Immature natural killer cell (primary cell): ENCODE measurements at regions not wholly inside any gene's neighbourhood (a gene's known extent, or its start where the extent isn't known, plus 50 kb on each side); places are given as distances from the start of the nearest gene placed in this dataset.

Source experiments
- DNase-seq, 3 donors: peaks; one replicate each; pipeline ENCODE4 v3.0.0; 2022; ENCODE audit warnings: mixed read lengths in 1 of 3
- H3K27ac Mint-ChIP-seq, 6 donors: one replicate each; pipeline ENCODE4 v1.8.0; 2020; ENCODE audit warnings: mixed read lengths in 6 of 6, mild to moderate bottlenecking in 5 of 6, inconsistent platforms in 4 of 6, moderate library complexity in 3 of 6
- H3K27me3 Mint-ChIP-seq, 3 donors: one replicate each; pipeline ENCODE4 v1.8.0; 2020 to 2021; ENCODE audit warnings: low read depth in 3 of 3, mild to moderate bottlenecking in 3 of 3, mixed read lengths in 3 of 3, moderate library complexity in 3 of 3, inconsistent platforms in 1 of 3
- H3K36me3 Mint-ChIP-seq, 3 donors: one replicate each; pipeline ENCODE4 v1.8.0; 2020; ENCODE audit warnings: mixed read lengths in 3 of 3, inconsistent platforms in 2 of 3, mild to moderate bottlenecking in 2 of 3
- H3K4me1 Mint-ChIP-seq, 2 donors: one replicate each; pipeline ENCODE4 v1.8.0; 2020; ENCODE audit warnings: inconsistent platforms in 2 of 2, mild to moderate bottlenecking in 2 of 2, mixed read lengths in 2 of 2, moderate library complexity in 1 of 2
- H3K4me3 Mint-ChIP-seq, 5 donors: one replicate each; pipeline ENCODE4 v1.8.0; 2020; ENCODE audit warnings: mild to moderate bottlenecking in 5 of 5, mixed read lengths in 5 of 5, inconsistent platforms in 3 of 5, moderate library complexity in 3 of 5
- H3K9me3 Mint-ChIP-seq, 6 donors: one replicate each; pipeline ENCODE4 v1.8.0; 2020; ENCODE audit warnings: mild to moderate bottlenecking in 6 of 6, mixed read lengths in 6 of 6, inconsistent platforms in 4 of 6, moderate library complexity in 3 of 6

DNA sequence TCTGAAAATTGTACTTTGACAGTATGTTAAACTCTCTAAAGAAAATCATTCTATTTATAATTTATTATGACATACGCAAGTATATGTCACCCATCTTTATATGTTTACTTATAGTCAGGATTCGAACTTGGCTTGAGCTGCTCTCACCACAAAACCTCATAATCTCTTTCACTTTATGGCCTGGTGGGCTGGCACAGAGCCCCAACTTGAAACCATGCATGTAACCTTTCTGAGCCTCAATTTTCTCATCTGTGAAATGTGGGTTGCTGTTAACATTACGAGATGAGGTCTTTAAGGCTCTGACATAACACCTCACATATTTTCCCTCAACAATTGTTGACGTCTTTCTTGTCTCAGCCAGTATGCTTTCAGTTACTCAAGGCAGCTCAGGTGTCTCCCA, 69.4 kb upstream of the PFN2 start:
- Mint-ChIP-seq H3K4me3 (no peak overlapping the region), H3K27ac (no peak overlapping the region), H3K27me3 (peaks cover 1 to 10% (median 3%) of the 10 kb centered on the region in 3 donors), H3K4me1 (no peaks in the 10 kb centered on the region), H3K36me3 (no peaks in the 10 kb centered on the region), H3K9me3 (peaks cover 0 to 15% (median 7%) of the 10 kb centered on the region in 6 donors)
- no peak for DNase-seq

GRCh38 chr3:150038830-150039229, 68.1 kb upstream of the PFN2 start:
- Mint-ChIP-seq H3K4me1 (no peaks in the 10 kb centered on the region), H3K9me3 (peaks cover 0 to 15% (median 6%) of the 10 kb centered on the region in 6 donors), H3K4me3 (no peak overlapping the region), H3K27ac (no peak overlapping the region), H3K36me3 (no peaks in the 10 kb centered on the region), H3K27me3 (peaks cover 3 to 4% (median 4%) of the 10 kb centered on the region in 3 donors)
- DNase-seq = no peak

DNA sequence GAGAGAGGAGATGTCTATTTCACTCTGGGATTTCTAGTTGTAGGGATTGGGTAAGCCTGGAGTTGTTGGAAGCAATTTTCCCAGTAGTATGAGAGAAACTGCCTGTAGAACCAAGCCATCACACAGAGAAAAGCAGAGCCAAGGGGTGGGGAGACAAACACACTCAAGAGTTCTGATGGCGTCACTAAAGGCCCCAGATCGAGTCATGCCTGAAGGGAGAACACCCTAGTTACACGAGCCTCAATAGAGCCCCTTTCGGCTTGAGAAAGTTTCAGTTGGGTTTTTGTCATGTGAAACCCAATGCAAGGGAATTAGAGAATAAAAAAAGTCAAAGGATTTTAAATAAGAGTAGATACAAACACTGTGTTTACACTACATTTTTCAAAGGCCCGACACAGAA, 66.1 kb upstream of the PFN2 start:
- Mint-ChIP-seq H3K4me1 (no peaks in the 10 kb centered on the region), H3K4me3 (no peak overlapping the region), H3K9me3 (peaks cover 0 to 10% (median 4%) of the 10 kb centered on the region in 6 donors), H3K27ac (no peak overlapping the region), H3K36me3 (no peaks in the 10 kb centered on the region), H3K27me3 (peaks cover 3 to 4% (median 4%) of the 10 kb centered on the region in 3 donors)
- no peak for DNase-seq

GRCh38 chr3:150035910-150036612, 65.4 kb upstream of the PFN2 start:
- H3K27ac Mint-ChIP-seq = no peak overlapping the region
- H3K4me3 Mint-ChIP-seq = no peak overlapping the region

DNA sequence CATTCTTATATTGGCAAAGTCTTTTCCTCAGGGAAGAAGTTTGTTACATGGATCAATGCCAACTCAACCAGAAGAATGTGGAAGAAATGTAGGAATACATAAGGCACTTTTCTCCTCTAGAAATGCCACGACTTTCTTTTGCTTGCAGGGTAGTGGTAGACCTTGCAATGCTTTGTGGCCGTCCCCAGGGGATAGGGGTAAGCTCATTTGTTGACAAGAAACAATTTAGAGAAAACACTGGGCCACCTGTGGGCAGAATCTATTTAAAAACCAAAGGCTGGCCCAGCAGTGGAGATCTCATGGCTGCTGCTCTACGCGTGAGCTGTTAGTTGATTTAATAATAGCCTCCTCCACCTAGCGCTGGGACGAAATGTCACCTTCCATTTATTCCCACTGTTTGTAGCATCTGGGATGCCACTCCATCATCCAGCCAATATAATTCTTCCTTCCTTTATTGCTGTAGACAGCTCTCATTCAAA, 64.6 kb upstream of the PFN2 start:
- Mint-ChIP-seq H3K36me3 (no peaks in the 10 kb centered on the region), H3K27me3 (peaks cover 2 to 4% (median 4%) of the 10 kb centered on the region in 3 donors), H3K4me3 (no peak overlapping the region), H3K27ac (no peak overlapping the region), H3K9me3 (no peaks in the 10 kb centered on the region), H3K4me1 (no peaks in the 10 kb centered on the region)
- no peak for DNase-seq

More at GRCh38 chr3:150035910-150036612, 65.4 kb upstream of the PFN2 start:
- DNase-seq = no peak
- Mint-ChIP-seq H3K9me3 (peaks cover 0 to 3% (median under 1%) of the 10 kb centered on the region in 6 donors), H3K27me3 (peaks cover 3 to 4% (median 4%) of the 10 kb centered on the region in 3 donors), H3K36me3 (no peaks in the 10 kb centered on the region), H3K4me1 (no peaks in the 10 kb centered on the region)

DNA sequence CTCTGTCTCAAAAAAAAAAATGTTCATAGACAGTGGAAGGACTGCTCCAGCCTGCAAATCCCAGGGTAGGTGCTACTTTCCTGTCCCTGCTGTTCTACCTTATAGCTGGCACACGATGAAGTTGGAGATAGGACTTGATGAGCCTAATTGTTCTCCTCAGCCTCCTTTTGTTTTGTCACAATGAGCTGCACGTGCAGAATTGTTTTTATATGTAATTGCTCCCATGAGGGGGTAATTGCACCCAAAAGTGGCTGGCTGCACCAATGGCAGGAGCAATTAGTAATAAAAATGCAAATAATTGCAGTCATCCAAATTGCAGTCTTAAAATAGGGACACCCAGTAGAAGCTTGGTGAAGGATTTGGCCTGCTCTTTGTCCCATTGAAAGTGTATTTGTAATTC, 63.0 kb upstream of the PFN2 start:
- no peak for DNase-seq
- Mint-ChIP-seq H3K27ac (no peak overlapping the region), H3K36me3 (no peaks in the 10 kb centered on the region), H3K4me1 (no peaks in the 10 kb centered on the region), H3K27me3 (peaks cover 0 to 6% (median 4%) of the 10 kb centered on the region in 3 donors), H3K9me3 (peaks cover 0 to 2% (median 0%) of the 10 kb centered on the region in 6 donors), H3K4me3 (no peak overlapping the region)

- H3K36me3 Mint-ChIP-seq = no peaks in the 10 kb centered on the region
- peaks cover 3 to 12% (median 4%) of the 10 kb centered on the region in 3 donors for H3K27me3 Mint-ChIP-seq
- no peak overlapping the region for H3K27ac Mint-ChIP-seq
- no peaks in the 10 kb centered on the region for H3K4me1 Mint-ChIP-seq
- no peak for DNase-seq
- H3K4me3 Mint-ChIP-seq = no peak overlapping the region
- H3K9me3 Mint-ChIP-seq = peaks cover 0 to 6% (median 0%) of the 10 kb centered on the region in 6 donors
These were observed 60.1 kb upstream of the PFN2 start for GRCh38 chr3:150030841-150031240.

DNA sequence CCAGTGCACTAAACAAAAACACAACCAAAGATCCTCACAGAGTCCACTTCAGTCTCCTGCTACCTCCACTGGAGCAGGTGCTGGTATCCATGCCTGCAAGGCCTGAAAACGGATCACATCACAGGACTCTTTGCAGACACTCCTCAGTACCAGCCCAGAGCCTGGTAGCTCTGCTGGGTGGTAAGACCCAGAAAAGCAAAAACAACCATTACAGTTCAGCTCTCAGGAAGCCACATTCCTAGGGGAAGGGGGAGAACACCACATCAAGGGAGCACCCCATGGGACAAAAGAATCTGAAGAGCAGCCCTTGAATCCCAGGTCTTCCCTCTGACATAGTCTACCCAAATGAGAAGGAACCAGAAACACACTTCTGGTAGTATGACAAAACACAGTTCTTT, 52.5 kb upstream of the PFN2 start:
- Mint-ChIP-seq H3K4me1 (no peaks in the 10 kb centered on the region), H3K4me3 (no peak overlapping the region), H3K36me3 (no peaks in the 10 kb centered on the region), H3K27me3 (peaks cover 3 to 16% (median 15%) of the 10 kb centered on the region in 3 donors), H3K27ac (no peak overlapping the region), H3K9me3 (peaks cover 0 to 11% (median 5%) of the 10 kb centered on the region in 6 donors)
- no peak for DNase-seq

GRCh38 chr3:150022381-150023238, 51.9 kb upstream of the PFN2 start:
- no peak for DNase-seq
- H3K4me3 Mint-ChIP-seq = no peak overlapping the region
- H3K4me1 Mint-ChIP-seq = no peaks in the 10 kb centered on the region
- no peaks in the 10 kb centered on the region for H3K36me3 Mint-ChIP-seq
- no peak overlapping the region for H3K27ac Mint-ChIP-seq
- peaks cover 3 to 15% (median 11%) of the 10 kb centered on the region in 3 donors for H3K27me3 Mint-ChIP-seq
- peaks cover 0 to 11% (median 4%) of the 10 kb centered on the region in 6 donors for H3K9me3 Mint-ChIP-seq

DNA sequence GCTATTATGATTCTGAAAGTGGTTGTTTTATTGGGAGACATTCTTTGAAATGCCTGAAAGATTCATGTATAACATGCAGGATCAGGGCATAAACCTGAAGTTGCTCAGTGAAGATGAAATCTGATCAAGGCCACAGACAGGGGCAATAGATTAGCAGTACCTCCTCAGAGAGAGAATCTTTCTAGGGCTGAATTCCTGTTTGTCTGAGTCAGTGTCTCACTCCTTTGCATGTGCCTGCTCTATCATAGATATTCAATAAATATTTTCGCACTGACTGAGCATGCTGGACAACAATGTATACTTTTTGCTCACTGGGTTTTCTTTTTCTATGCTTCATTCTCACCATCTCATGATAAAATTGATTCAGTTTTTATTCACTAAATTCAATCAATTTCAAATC, 49.8 kb upstream of the PFN2 start:
- H3K4me1 Mint-ChIP-seq = no peaks in the 10 kb centered on the region
- no peak overlapping the region for H3K4me3 Mint-ChIP-seq
- H3K27ac Mint-ChIP-seq = no peak overlapping the region
- H3K27me3 Mint-ChIP-seq = peaks cover 3 to 10% (median 9%) of the 10 kb centered on the region in 3 donors
- H3K9me3 Mint-ChIP-seq = peaks cover 0 to 11% (median 2%) of the 10 kb centered on the region in 6 donors
- DNase-seq = no peak
- no peaks in the 10 kb centered on the region for H3K36me3 Mint-ChIP-seq
